Muscle of arm (tissue), 1 donor: ENCODE measurements at regions not wholly inside any gene's neighbourhood (a gene's known extent, or its start where the extent isn't known, plus 50 kb on each side); places are given as distances from the start of the nearest gene placed in this dataset.
"Not testable (repeated sequence)": the region's sequence is repeated elsewhere in the genome, so short reads cannot be mapped to it uniquely, and the experiment has no call there.

Source experiments
- DNase-seq: peaks from one replicate; pipeline ENCODE4 v3.0.0-alpha.2; 2013

DNA sequence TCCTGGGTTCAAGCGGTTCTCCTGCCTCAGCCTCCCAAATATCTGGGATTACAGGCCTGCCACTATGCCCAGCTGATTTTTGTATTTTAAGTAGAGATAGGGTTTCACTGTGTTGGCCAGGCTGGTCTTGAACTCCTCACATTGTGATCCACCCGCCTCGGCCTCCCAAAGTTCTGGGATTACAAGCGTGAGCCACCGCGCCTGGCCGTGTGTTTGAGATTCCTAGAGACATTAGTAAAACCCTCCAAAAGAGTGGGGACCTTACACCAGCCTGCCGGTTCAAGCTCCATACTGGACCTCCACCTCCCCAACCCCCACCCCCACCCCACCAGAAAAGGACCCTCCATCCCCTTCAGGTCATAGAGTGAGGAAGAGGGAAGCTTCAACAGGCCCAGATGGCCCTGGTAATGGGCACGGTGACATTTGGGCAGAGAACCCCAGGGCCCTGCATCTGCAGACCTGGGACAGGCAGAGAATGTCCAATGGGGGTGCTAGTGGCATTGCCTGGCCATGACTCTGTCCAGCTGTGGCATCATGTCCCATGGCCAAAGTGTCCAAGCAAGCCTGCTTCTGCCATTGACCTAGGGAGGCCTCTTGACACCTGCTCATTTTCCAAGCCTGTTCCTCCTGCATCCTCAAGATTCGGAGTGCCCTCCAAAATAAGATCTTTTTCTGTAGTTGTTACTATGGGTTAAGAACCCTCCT is 108.9 kb upstream of the KLF13 start:
- DNase-seq: no peak

- DNase-seq: no peak
These were observed 107.4 kb upstream of the KLF13 start for GRCh38 chr15:31219221-31219620.

GRCh38 chr15:31221936-31222515 is 104.6 kb upstream of the KLF13 start:
- DNase-seq: no peak

GRCh38 chr15:31222773-31223341 is 103.8 kb upstream of the KLF13 start:
- DNase-seq: no peak

- DNase-seq: no peak
These were observed 102.9 kb upstream of the KLF13 start for GRCh38 chr15:31223478-31224350.

GRCh38 chr15:31224661-31225060 is 102.0 kb upstream of the KLF13 start:
- not testable (repeated sequence) for DNase-seq

DNA sequence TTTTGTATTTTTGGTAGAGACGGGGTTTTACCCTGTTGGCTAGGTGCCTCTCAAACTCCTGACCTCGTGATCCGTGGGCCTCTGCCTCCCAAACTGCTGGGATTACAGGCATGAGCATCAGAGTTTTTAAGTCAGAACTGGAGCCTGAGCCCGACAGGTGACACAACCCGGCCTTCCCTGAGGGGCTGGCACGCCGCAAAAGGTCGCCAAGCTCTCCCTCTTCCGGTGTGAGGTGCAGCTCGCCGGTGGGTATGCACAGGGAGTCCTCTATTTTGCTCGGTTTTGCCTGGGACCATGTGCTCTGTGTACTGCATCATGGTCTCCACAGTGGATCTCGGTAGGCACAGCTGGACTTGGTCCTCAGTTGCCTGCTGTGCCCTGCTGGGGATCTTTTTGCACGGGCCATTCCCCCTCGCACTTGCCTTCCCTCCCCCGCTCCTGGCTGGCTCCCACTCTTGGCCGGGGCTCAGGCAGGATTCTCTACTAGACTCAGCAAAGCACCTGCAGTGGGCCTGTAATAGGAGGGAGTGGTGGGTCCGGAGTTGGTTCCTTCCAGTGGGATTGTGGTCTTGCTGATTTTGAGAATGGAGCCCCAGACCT is 101.2 kb upstream of the KLF13 start:
- DNase-seq: no peak

- no peak for DNase-seq
These were observed 100.6 kb upstream of the KLF13 start for GRCh38 chr15:31226021-31226420.

DNA sequence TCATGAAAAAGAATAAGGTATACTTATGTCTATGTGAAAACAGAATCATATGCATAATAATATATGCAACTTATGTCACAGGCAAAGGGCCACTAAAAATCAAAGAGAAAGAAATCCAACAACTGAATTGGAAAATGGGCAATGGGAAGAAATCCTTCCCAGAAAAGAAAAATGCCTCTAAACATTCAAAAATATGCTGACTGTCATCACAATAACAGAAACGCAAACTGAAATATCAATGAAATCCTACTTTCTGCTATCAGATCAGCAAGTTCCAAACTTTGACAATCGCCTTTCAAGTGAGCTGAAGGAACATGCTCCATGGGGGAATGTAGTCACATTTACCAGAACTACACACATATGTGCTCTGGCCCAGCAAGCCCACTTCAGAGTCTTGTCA is 99.4 kb upstream of the KLF13 start:
- no peak for DNase-seq

DNA sequence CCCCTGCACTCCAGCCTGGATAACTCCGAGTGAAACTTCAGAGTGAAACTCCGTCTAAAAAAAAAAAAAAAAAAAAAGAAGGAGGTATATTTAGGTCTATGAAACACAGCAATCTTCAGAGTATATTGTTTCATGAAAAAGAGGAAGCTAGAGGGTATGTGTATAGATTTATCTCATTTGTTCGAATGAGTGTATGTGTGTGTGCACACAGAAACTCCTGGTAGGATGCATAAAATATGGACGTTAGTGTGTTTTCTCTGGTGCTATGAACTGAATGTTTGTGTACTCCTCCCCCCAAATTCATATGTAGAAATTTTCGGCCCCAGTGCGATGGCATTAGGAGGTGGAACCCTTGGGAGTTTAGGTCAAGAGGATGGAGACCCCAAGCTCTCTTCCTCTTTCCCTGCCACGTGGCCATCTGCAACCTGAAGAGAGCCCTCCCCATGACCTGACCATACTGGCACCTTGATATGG is 98.6 kb upstream of the KLF13 start:
- no peak for DNase-seq

DNA sequence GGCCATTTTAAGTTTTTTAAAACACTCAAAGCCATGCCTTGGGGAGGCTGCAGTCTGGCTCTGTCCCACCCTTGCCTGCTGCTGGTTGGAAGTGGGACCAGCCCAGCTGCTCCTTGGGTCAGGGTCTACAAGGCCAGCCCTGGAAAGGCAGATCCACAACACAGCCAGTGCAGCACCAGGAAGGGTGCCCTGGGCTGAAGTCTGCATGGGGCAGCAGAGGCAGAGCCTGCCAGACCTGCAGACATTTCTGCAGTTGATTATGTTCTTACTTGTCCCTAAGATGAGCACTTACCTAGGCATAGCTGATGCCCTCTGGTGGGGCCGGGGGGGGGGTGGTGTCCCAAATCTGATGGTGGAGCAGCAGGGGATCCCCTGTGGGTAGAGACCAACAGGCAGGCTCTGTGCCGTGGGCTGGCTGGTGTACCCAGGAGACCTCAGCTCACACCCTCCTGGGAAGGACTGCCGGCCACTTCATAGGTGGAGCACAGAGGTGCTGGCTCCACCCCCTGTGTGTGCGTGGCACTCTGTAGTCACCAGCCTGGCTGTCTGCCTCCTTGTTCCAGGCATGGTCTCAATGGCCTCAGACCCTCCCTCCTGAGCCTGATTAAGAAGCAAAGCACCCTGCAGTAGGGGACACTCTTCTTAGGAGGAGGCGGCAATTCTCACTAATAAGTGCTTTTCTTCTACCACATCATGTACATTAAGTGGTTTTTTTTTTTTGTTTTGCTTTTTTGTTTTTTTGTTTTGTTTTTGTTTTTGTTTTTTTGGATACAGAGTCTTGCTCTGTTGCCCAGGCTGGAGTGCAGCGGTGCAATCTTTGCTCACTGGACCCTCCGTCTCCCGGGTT is 97.4 kb upstream of the KLF13 start:
- DNase-seq: no peak

DNA sequence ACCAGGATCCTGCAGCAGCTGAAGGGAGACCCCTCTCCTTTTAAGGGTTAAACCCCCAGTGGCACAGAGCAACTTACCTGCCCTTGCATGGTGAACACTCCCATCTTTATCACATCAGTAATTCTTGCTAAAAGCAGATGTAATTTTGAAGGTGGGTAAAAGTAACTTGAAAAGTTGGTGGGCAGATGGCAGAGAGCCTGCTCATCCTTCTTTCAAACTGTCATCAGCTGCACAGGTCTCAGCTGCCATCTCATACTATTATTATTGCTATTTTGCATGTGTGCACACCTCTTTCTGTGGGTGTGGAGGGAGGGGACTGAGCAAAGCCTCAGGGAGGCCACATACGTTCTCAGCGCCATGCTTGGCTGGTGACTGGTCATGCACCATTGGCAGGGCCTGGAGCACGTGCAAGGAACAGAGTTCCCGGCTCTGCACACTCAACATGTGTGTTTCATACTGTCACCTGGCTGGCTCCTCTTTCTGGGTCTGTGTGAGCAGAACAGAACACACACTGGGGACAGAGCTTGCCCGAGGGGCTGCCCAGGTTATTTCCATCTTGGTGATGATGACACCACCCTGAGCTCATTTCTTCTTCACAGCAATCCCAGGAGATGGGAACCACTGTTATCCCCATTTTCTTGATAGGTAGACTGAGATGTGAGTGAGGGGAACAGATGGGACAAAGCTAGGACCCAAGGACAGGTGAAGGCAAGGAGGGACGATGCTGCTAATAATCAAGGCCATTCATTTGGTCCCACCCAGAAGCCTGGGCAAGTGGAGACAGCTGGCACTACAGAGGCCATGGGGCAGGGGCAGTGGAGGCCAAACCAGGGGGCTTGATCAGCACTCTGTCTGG is 95.8 kb upstream of the KLF13 start:
- DNase-seq: no peak

- no peak for DNase-seq
These were observed 91.8 kb upstream of the KLF13 start for GRCh38 chr15:31234815-31235214.

GRCh38 chr15:31235311-31236183 is 91.1 kb upstream of the KLF13 start:
- no peak for DNase-seq

DNA sequence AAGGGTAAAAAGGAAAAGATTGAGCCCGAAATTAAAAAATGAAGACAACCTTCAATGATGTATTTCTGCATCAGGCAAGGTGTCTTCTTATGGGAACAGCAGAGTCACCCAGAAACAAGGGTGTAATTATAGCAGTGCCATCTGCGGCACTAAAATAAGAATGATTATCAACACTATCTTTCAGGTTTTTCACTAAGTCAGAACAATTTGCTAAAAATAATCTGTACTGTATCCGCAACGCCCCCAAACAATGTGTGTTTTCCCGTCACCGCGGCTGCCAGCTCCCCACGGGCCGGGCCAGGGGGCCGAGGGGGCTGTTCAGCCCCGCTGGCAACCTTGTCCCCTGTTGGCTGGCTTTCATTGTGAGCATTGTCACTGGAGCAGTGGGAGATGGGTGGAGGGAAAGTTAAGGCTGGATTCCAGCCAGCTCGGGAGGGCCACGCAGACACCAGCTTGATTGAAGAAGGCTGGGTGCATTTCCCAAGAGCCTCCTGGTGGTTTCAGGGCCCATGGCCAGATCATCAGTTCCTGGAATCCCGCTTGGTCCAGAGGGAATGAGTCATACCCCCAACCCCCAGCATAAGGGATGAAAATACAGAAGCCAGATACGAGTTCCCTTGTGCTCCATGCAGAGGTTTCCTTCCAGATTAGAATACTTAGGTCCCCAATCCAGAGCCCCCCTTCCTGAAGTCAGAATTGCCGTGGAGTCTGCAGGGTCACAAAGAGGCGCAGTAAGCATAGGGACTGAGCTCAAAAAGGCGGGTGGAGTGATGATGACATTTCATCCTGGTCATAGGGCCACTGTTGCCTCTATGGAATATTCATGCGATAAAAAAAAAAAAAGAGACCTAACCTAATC is 90.2 kb upstream of the KLF13 start:
- no peak for DNase-seq

- no peak for DNase-seq
These were observed 89.7 kb upstream of the KLF13 start for GRCh38 chr15:31237043-31237324.

- DNase-seq: no peak
These were observed 87.7 kb upstream of the KLF13 start for GRCh38 chr15:31238906-31239305.

DNA sequence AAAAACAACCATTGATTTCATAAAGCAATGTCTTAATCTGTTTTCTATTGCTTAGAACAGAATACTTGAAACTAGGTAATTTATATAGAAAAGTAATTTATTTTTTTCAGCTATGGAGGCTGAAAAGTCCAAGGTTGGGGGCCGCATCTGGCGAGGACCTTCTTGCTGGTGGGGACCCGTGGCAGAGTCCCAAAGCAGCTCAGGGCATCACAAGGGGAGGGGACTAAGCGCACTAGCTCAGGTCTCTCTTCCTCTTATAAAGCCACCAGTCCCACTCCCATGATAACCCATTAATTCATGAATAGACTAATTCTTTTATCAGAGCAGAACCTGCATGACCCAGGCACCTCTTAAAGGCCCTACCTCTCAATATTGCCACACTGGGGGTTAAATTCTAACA is 87.2 kb upstream of the KLF13 start:
- no peak for DNase-seq
